HFF-Myc (cell line): ENCODE measurements at regions not wholly inside any gene's neighbourhood (a gene's known extent, or its start where the extent isn't known, plus 50 kb on each side); places are given as distances from the start of the nearest gene placed in this dataset.

ENCODE experiments used
- DNase-seq: peaks from one replicate; pipeline ENCODE4 v3.0.0-alpha.2; 2011; ENCODE audit warnings: low read depth; ENCODE audit errors: extremely low read depth
- H3K4me3 ChIP-seq: replicated peaks from 2 replicates; pipeline ENCODE4 v1.5.1; 2011; ENCODE audit warnings: low read depth, mild to moderate bottlenecking, control low read depth, low read length
- CTCF ChIP-seq: IDR thresholded peaks from 2 replicates; pipeline ENCODE4 v1.5.1; 2012; ENCODE audit warnings: mild to moderate bottlenecking, low read depth, low read length, control low read depth; ENCODE audit errors: missing control alignments

- no peak for DNase-seq
- TF ChIP-seq CTCF = no peak
- H3K4me3 ChIP-seq = no peak overlapping the region
These were observed 459.9 kb upstream of the CELF4 start for GRCh38 chr18:38025433-38026038.

DNA sequence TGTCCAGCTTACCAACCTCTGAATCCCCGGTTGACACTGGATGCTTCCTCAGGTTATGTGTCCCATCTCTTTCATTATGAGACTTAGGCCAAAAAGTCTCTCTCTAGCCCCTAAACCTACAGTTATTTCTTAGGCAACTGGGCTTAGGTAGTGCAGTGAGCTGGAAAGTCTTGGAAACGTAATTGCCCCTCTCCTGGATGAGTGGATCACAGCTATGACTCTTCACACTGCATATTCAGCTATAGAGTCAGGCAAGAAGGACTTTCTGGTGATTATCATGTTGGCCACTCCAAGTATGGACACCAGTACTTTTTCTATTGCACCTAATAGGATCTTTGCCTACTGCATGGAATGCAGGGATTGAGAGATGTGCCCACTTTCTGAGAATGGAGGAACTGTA lies 458.3 kb upstream of the CELF4 start:
- DNase-seq = no peak
- TF ChIP-seq CTCF = no peak
- H3K4me3 ChIP-seq = no peak overlapping the region

DNA sequence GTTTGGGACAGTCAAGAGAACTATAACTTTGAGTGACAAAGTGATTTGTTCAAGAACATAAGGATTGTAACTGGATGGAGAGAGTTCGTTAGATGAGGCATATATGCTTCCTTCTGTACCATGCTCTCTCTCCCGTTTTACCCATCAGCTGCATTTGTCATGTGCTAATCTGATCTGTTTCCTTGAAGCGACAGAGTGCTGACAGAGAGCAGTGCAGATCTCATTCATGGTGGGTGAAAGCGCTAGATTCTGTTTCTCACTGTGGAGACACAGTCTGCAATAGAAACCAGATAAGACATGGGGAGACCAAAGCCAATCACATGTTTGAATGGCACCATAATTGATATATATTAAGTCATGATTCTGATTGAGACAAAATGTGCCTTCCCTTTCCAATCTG lies 456.6 kb upstream of the CELF4 start:
- no peak overlapping the region for H3K4me3 ChIP-seq
- no peak for TF ChIP-seq CTCF
- no peak for DNase-seq

GRCh38 chr18:38019292-38019691 lies 453.7 kb upstream of the CELF4 start:
- H3K4me3 ChIP-seq = no peak overlapping the region
- TF ChIP-seq CTCF = no peak
- DNase-seq = no peak

- no peak overlapping the region for H3K4me3 ChIP-seq
These were observed 445.6 kb upstream of the CELF4 start for GRCh38 chr18:38010971-38011857.

GRCh38 chr18:38010037-38010436 lies 444.4 kb upstream of the CELF4 start:
- H3K4me3 ChIP-seq = no peak overlapping the region
- TF ChIP-seq CTCF = no peak
- no peak for DNase-seq

More at GRCh38 chr18:38010971-38011857, 445.6 kb upstream of the CELF4 start:
- TF ChIP-seq CTCF = no peak
- no peak for DNase-seq

DNA sequence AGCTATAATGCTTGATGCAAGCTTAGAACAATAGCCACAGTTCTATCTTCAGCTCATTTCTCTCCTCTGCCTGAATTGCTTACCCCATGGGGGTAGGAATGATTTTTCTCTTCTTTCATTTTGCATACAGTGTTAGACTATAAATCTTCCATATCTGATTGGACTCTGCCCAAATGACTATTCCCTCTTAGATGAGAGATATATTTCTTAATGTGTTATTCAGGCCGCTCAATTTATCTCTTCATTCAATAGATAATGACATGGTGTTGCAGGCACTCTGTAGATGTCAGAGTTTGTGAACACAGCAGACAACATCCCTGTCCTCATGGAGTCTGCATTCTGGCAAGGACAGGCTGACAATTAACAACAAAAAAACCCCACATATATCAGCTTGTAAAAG lies 443.7 kb upstream of the CELF4 start:
- DNase-seq = no peak
- no peak for TF ChIP-seq CTCF
- no peak overlapping the region for H3K4me3 ChIP-seq
